Mammary epithelial cell (primary cell): ENCODE measurements at regions not wholly inside any gene's neighbourhood (a gene's known extent, or its start where the extent isn't known, plus 50 kb on each side); places are given as distances from the start of the nearest gene placed in this dataset.
"Not testable (repeated sequence)": the region's sequence is repeated elsewhere in the genome, so short reads cannot be mapped to it uniquely, and the experiment has no call there.

Source experiments
- CTCF ChIP-seq, 2 donors: IDR thresholded peaks in 1 of 2; conservative IDR thresholded peaks in 1 of 2; 2 replicates each; pipeline ENCODE4 v1.5.1; 2011 to 2012; ENCODE audit warnings: inconsistent platforms in 2 of 2, low read length in 2 of 2, mild to moderate bottlenecking in 2 of 2, control low read depth in 1 of 2, low read depth in 1 of 2; ENCODE audit not compliant: insufficient read depth in 1 of 2; ENCODE audit errors: extremely low read depth in 1 of 2
- EZH2 ChIP-seq: IDR thresholded peaks from 2 replicates; pipeline ENCODE4 v1.6.1; 2012; ENCODE audit warnings: low read length, inconsistent platforms, borderline replicate concordance

GRCh38 chr7:103234877-103235276 is 62.4 kb upstream of the PMPCB start:
- TF ChIP-seq CTCF (conservative IDR thresholded peaks at IDR 0.05 in 1 of 2, IDR thresholded peaks at IDR 0.05 in 1 of 2; ENCODE audit: extremely low read depth in 1 of 2, insufficient read depth in 1 of 2, low read depth in 1 of 2, low read length in 2 of 2); EZH2: not testable (repeated sequence)
